GM12878 (cell line): ENCODE measurements at regions not wholly inside any gene's neighbourhood (a gene's known extent, or its start where the extent isn't known, plus 50 kb on each side); places are given as distances from the start of the nearest gene placed in this dataset.

Experiments
- ATAC-seq: fragments of 200-7000 bp; cut with Tn5 transposase; 3 replicates; pipeline ENCODE4 v1.9.1; 2020; ENCODE audit warnings: mild to moderate bottlenecking, moderate library complexity
- BruUV-seq: library from RNA; stranded (reverse); fragments of 400-500 nt; replicated peaks from 2 replicates; lab custom pipeline; 2021; lab: Mats Ljungman, UMichigan
- CTCF ChIA-PET: fragments of 300-600 bp; sonication (Branson Sonifier 250); formaldehyde crosslinking; extraction: SDS; loops from one replicate; lab custom pipeline; 2021; ENCODE audit warnings: inconsistent platforms; lab: Yijun Ruan, JAX
- POLR2A ChIA-PET: fragments of 350-600 bp; formaldehyde crosslinking; extraction: SDS; loops from one replicate; lab custom pipeline; 2021; ENCODE audit warnings: inconsistent platforms; lab: Charles Lee
- RAD21 ChIA-PET: fragments of 300-600 bp; sonication (Branson Sonifier 250); formaldehyde crosslinking; loops from one replicate; lab custom pipeline; 2023; ENCODE audit warnings: antibody characterized with exemption; ENCODE audit not compliant: unreplicated experiment; lab: Charles Lee
- SMC1A ChIA-PET: fragments of 300-600 bp; sonication (Branson Sonifier 250); formaldehyde crosslinking; loops from one replicate; lab custom pipeline; 2023; ENCODE audit not compliant: unreplicated experiment, uncharacterized antibody; lab: Charles Lee
- DNase-seq: peaks from one replicate; pipeline ENCODE4 v3.0.0-alpha.2; 2011; ENCODE audit warnings: low read depth, low spot score
- FAIRE-seq: peaks from 3 replicates; lab custom pipeline; 2011; peaks lifted over from hg19 to GRCh38; lab: Jason Lieb, UNC
- H2AFZ ChIP-seq: 2 replicates; pipeline ENCODE4 v1.6.0; 2011; ENCODE audit warnings: low read depth, low read length, control low read depth; ENCODE audit not compliant: control insufficient read depth
- H3K27ac ChIP-seq: 2 replicates; pipeline ENCODE4 v1.5.1; 2011; ENCODE audit warnings: control low read depth; ENCODE audit not compliant: control insufficient read depth, insufficient read depth
- H3K27me3 ChIP-seq, 2 experiments: replicated peaks in 1 of 2; 2 replicates each; pipeline versions ENCODE4 v1.6.0 to v1.6.1; 2011; ENCODE audit warnings: low read length in 1 of 2; ENCODE audit not compliant: control insufficient read depth in 2 of 2, insufficient read depth in 2 of 2
- H3K36me3 ChIP-seq, 2 experiments: 2 replicates each; pipeline ENCODE4 v1.5.1; 2011; ENCODE audit warnings: low read length in 1 of 2; ENCODE audit not compliant: control insufficient read depth in 2 of 2, insufficient read depth in 2 of 2
- H3K4me1 ChIP-seq: 2 replicates; pipeline ENCODE4 v1.6.1; 2011; ENCODE audit warnings: mild to moderate bottlenecking, low read length, moderate library complexity, mixed read lengths; ENCODE audit not compliant: control insufficient read depth, insufficient read depth
- H3K4me2 ChIP-seq: 2 replicates; pipeline ENCODE4 v1.6.0; 2011; ENCODE audit warnings: control low read depth; ENCODE audit not compliant: control insufficient read depth, insufficient read depth
- H3K4me3 ChIP-seq: fragments of 200-600 bp; sonication (generic); 2 replicates; pipeline ENCODE4 v1.5.1; 2016
- H3K79me2 ChIP-seq: 2 replicates; pipeline ENCODE4 v1.6.0; 2011; ENCODE audit warnings: low read length; ENCODE audit not compliant: control insufficient read depth, insufficient read depth
- H3K9ac ChIP-seq: 2 replicates; pipeline ENCODE4 v1.8.0; 2011; ENCODE audit warnings: low read length, control low read depth, mixed read lengths; ENCODE audit not compliant: control insufficient read depth, insufficient read depth
- H3K9me3 ChIP-seq: replicated peaks from 3 replicates; pipeline ENCODE4 v1.5.1; 2011; ENCODE audit warnings: mild to moderate bottlenecking, low read length; ENCODE audit not compliant: control insufficient read depth, insufficient read depth
- H4K20me1 ChIP-seq: 2 replicates; pipeline ENCODE4 v1.6.0; 2011; ENCODE audit not compliant: control insufficient read depth, insufficient read depth
- EP300 ChIP-seq, 2 experiments: fragments of 150-350 bp in 1 of 2; IDR thresholded peaks; 2 replicates each; pipeline ENCODE4 v1.6.1; 2011 to 2012; ENCODE audit warnings: low read depth in 2 of 2, low read length in 2 of 2, borderline replicate concordance in 1 of 2, improper control_type of control experiment in 1 of 2, inconsistent platforms in 1 of 2; ENCODE audit not compliant: control insufficient read depth in 1 of 2
- ETV6 ChIP-seq, 2 experiments: fragments of 450-650 bp in 1 of 2; IDR thresholded peaks in 1 of 2; conservative IDR thresholded peaks in 1 of 2; 2 replicates each; pipeline ENCODE4 v1.6.1; 2014; ENCODE audit warnings: antibody characterized with exemption in 1 of 2, borderline replicate concordance in 1 of 2, low read depth in 1 of 2, mild to moderate bottlenecking in 1 of 2, moderate library complexity in 1 of 2
- MTA3 ChIP-seq: IDR thresholded peaks from 2 replicates; pipeline ENCODE4 v1.6.1; 2012; ENCODE audit warnings: low read length, inconsistent platforms, borderline replicate concordance
- in situ Hi-C: fragments of 300-500 bp; cut with MboI; formaldehyde crosslinking; loops from 9 replicates; pipeline ENCODE4 v1.14.3; 2018; ENCODE audit warnings: mixed read lengths
- intact Hi-C: fragments of 100-400 bp; cut with micrococcal nuclease; formaldehyde crosslinking; loops from one replicate; pipeline ENCODE4 v1.14.2; 2022; ENCODE audit not compliant: unreplicated experiment
- TF ChIP-seq, protein P1 (sequence below): IDR thresholded peaks from 2 replicates; pipeline ENCODE4 v1.6.1; 2012; ENCODE audit warnings: improper control_type of control experiment, low read depth, low read length; ENCODE audit not compliant: insufficient replicate concordance

GRCh38 chr12:17371491-17372215 lies 718.3 kb downstream of the RERGL start (continued):
- TF ChIP-seq, protein P1, sequence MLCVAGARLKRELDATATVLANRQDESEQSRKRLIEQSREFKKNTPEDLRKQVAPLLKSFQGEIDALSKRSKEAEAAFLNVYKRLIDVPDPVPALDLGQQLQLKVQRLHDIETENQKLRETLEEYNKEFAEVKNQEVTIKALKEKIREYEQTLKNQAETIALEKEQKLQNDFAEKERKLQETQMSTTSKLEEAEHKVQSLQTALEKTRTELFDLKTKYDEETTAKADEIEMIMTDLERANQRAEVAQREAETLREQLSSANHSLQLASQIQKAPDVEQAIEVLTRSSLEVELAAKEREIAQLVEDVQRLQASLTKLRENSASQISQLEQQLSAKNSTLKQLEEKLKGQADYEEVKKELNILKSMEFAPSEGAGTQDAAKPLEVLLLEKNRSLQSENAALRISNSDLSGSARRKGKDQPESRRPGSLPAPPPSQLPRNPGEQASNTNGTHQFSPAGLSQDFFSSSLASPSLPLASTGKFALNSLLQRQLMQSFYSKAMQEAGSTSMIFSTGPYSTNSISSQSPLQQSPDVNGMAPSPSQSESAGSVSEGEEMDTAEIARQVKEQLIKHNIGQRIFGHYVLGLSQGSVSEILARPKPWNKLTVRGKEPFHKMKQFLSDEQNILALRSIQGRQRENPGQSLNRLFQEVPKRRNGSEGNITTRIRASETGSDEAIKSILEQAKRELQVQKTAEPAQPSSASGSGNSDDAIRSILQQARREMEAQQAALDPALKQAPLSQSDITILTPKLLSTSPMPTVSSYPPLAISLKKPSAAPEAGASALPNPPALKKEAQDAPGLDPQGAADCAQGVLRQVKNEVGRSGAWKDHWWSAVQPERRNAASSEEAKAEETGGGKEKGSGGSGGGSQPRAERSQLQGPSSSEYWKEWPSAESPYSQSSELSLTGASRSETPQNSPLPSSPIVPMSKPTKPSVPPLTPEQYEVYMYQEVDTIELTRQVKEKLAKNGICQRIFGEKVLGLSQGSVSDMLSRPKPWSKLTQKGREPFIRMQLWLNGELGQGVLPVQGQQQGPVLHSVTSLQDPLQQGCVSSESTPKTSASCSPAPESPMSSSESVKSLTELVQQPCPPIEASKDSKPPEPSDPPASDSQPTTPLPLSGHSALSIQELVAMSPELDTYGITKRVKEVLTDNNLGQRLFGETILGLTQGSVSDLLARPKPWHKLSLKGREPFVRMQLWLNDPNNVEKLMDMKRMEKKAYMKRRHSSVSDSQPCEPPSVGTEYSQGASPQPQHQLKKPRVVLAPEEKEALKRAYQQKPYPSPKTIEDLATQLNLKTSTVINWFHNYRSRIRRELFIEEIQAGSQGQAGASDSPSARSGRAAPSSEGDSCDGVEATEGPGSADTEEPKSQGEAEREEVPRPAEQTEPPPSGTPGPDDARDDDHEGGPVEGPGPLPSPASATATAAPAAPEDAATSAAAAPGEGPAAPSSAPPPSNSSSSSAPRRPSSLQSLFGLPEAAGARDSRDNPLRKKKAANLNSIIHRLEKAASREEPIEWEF = no peak
- no peak for TF ChIP-seq ETV6 (conservative IDR thresholded peaks at IDR 0.05 in 1 of 2, IDR thresholded peaks at IDR 0.05 in 1 of 2; ENCODE audit: borderline replicate concordance in 1 of 2, low read depth in 1 of 2)
- TF ChIP-seq MTA3 = no peak

DNA sequence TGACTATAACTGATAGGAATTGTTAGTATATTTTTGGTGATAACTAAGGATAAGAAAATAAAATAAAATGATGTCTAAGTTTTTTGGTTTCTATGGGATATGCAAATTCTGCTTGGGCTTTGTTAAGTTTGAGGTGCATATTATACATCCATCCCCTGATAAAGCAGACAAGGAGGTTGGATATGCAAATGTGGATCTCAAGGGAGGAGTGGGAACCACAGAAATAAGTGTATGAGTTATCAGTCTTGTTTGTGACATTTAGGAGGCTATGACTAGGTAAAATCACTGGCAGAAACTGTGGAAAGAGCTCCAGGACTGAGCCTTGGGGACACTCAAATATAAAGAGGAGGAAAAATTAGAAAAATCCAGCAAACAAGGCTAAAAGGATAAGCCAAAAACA lies 719.4 kb downstream of the RERGL start:
- no peak for FAIRE-seq
- no peak overlapping the region for H3K27ac ChIP-seq

More for the DNA sequence above, 719.4 kb downstream of the RERGL start:
- no peaks in the 10 kb centered on the region for H4K20me1 ChIP-seq
- H3K27me3 ChIP-seq = no peaks in the 10 kb centered on the region
- in situ Hi-C loops (no loop called here), intact Hi-C loops (no loop called here)
- H3K9me3 ChIP-seq = no peaks in the 10 kb centered on the region
- H3K4me3 ChIP-seq = no peak overlapping the region
- no peak overlapping the region for H2AFZ ChIP-seq
- no peak overlapping the region for H3K4me2 ChIP-seq
- H3K4me1 ChIP-seq = no peaks in the 10 kb centered on the region
- ChIA-PET POLR2A (no interaction called here), RAD21 (no interaction called here), SMC1A (no interaction called here), CTCF (no interaction called here)
- no peaks in the 10 kb centered on the region for H3K79me2 ChIP-seq
- H3K9ac ChIP-seq = no peak overlapping the region
- ATAC-seq (no peak), DNase-seq (no peak)
- no peaks in the 10 kb centered on the region for H3K36me3 ChIP-seq
- TF ChIP-seq EP300 (IDR thresholded peaks at IDR 0.05; ENCODE audit: borderline replicate concordance in 1 of 2, control insufficient read depth in 1 of 2, low read depth in 2 of 2, low read length in 2 of 2) = no peak
- no TSS peak for BruUV-seq
